NCI-H1417 (cell line): ENCODE measurements at regions not wholly inside any gene's neighbourhood (a gene's known extent, or its start where the extent isn't known, plus 50 kb on each side); places are given as distances from the start of the nearest gene placed in this dataset.

Experiments used
- DNase-seq, 3 experiments: peaks; one replicate each; lab custom pipeline; 2025; lab: John Stamatoyannopoulos, UW

DNA sequence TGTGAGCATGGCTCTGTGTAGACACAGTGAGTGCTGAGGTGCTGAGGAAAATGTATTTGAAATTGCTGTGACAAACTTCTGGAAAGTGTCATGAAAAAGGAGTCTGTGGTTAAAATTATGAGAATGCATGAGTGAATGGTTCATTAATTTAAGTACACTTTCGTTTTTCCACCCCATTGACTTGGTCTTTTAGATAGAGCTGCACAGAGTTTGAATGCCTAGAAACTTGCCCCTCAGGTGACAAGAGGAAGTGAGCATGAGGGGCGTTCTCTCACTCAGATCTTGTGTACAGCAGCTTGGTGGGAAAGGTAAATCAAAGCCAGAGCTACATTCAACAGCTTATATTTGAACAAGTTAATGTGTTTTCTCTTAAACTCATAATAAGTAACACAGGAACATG lies 296.8 kb downstream of the WDR72 start:
- DNase-seq = no peak

DNA sequence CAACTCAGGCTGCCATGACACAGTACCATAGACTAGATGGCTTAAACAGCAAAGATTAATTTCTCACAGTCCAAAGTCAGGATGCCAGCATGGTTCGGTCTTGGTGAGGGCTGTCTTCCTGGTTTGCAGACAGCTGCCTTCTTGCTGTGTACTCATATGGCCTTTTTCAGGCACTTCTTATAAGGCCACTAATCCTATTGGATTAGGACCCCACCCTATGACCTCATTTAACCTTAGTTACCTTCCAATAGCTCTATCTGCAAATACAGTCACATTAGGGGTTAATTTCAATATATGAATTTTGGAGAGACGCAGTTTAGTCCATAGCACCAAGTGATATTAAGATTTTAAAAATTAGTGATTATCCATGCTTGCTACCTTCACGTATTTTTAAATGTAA lies 297.8 kb downstream of the WDR72 start:
- no peak for DNase-seq

DNA sequence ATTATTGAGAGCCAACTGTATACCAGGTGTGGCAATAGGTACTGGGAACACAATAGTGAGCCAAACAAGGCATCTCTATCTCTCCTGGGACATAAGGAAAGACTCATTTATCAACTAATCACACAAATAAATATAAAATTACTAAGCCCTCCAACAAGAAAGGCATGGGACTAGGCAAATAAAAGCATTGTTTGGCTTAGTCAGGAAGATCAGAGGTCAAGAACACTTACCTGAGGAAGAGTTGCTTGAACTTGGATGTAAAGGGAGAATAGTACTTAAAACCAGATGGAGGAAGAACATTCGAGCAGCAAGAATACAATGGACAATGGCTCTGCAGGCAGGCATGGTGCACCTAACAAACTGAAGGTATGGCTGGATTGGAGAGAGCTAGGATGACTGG lies 300.7 kb downstream of the WDR72 start:
- no peak for DNase-seq

DNA sequence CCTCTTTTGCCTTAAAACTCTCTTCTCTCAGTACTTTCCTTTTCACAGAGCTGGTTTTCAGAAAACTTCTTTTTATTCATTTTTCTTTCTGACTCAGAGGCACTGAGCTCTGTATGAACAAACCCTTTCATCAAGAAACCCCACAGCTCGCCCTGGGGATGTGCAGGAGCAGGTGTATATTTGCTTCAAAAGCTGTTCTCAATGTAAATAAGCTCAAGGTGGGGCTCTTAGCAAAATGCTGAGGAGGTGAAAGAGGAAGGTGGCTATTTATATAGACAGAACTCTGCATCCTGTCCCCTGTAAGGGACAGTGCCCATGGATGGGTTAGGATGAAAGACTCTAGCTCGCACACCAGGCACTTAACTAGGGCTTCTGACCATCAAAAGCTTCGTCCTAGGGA lies 302.0 kb downstream of the WDR72 start:
- DNase-seq = peak; percentile 22 to 60 (median 56)

DNA sequence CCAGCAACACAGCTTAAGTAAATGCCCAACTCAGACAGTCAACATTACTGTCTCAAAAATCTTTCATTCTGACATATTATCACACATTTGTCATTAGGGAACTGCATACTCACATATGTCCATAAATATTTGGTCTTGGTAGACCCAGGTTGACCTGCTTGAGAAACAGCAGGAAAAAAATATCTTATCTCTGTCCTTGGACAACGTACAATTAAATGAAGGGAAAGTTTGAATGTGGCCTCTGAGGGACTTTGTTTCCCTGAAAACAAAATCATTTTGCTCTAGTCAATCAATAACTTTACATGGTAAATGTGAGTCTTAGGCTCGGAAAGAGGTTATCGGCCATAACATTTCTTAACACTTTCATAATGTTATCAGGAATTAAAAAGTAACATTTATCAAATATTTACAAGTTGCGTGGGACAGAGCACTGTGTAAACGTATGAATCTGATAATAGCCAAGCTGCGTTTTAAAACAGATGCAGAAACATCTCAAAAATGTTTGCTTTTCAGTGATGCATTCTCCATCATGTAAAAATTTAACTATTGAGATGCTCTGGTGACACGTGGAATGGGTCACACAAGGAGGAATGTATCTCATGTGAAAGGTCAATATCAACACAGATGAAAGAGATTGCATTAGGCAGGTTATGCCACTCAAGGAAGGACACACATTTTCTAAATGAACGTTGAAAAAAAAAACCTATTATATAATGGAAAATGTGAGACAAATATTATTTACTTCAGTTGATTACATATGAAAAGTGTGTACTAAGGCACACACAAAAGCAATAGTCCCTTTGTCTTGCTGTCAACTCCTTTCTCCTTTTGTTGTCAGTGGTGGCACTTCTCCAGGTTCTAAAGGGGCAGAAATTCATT lies 304.4 kb downstream of the WDR72 start:
- no peak for DNase-seq

DNA sequence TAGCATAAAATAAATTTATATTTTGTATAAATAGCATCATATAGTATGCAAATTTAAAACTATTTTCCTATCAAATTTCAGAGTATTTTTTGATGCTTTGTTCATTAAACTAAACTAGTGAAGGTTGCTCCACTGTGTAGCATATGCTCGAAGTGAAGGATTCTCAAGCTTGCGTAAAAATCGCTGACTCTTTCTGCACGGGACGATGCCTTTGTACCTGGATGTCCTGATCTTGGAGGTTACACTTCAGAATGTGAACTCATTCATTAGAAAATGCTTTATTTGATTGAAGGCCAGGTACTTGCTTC lies 305.0 kb downstream of the WDR72 start:
- DNase-seq = no peak

DNA sequence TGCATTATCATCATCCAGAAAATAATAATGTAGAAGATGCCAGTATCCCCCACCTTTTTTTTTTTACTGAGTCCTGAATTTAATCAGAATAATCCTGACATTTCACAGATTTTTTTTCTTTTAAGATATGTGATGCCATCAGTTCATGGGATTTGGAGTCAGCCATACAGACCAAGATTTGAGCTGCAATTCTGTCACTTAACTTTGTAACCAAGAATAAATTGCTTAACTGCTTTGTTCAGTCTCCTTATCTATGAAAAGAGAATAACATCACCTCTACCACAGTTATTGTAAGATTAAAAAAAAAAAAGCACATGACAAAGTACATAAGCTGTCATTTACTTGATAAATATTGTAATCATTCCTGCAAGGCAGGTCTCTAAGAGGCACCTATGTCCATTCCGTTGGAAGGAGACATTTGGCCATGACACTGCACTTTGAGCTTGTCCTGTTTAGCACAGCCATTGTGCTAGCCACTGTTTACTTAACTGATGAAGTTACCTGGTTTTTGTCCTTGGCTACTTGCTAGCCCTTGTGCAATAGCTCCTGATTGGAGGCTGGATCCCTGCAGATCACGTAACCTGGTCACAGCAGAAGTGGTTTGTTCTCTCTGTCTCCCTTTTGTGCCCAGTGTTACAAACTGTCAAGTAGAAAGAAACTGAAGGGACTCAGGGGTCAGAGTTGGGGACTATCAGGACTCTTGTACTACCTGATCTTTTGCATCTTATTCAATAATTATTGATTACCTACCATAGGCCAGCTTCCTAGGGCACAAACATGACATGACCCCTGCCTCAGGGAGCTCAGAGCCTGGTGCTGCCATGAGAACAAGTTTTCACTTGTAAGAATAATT lies 306.0 kb downstream of the WDR72 start:
- peak in 1 of 3 experiments; percentile 23 for DNase-seq

DNA sequence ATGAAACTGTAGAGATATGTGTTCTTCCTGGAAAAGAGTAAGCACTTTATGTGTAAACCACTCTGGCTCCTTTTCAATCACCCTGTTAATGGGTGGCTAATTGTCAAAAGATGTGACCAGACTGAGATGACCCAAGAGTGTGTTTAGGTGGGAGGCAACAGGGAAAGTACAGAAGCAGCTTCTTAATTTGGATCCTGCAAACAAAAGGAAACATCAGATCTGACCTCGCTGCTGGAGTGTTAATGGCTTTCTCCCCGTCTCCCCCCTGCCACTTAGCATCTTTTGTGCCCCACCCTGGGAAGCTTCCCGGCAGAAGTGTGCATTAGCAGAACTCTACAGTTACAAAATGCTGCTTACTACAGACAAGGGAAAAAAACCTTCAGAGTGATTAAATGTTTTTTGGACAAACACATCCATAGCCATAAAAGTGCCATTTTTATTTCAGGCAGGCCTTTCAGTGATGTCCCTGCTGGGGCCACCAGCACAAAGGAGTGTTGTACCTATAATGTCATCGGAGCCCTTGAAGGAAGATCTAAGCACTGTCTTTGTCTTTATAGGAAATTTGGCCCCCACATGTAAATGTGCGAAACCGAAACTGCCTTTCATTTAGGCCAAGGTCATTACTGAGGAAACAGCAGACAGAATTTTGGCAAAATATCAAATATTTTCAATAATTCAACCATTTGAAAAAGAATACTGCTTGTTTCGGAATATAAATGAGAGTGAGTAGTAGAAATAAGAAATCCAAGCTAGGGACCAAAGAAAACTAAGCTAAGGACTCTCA lies 311.0 kb downstream of the WDR72 start:
- peak; percentile 32 to 82 (median 75) for DNase-seq

DNA sequence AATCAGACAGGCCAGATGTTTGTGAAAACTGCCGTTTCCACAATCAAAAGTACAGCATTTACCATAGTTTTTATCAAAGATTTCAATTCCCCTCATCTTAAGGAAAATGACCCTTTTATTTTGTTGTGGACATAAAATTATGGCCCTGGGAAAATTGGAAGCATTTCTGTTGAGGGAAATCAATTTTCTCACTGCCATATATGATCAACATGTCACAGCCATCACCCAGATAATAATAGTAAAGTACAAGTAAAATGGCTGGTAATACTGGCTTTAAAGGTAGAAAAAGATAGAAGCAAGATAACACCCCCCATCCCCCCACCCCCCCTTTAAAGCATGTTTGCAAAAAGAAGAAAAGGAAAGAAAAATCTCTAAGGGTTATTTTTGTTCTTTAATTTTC lies 311.7 kb downstream of the WDR72 start:
- DNase-seq = no peak

DNA sequence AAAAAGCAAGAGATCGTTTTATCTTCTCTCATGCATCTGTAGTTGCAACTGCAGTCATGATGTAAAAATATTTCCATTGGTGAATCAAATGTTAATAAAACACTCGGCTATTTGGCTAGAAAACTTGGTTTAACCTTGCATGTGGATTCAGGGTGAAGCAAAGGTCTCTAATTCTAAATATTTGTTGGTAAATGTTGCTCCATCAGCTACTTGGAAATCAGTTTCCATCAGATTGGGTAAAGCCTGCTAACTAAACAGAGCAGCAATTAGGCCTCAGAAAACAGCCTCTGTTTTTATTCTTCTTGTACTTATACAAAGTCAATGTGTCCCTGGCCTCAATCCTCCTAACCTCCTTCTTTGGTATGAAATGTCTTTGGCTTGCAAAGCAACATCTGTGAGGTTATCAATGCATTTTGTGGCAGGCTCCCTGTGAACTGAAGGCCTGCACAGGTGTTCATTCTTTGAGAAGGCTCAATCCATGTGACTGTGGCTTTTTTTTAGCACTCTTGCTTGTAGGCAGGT lies 312.3 kb downstream of the WDR72 start:
- peak in 1 of 3 experiments; percentile 16 for DNase-seq

DNA sequence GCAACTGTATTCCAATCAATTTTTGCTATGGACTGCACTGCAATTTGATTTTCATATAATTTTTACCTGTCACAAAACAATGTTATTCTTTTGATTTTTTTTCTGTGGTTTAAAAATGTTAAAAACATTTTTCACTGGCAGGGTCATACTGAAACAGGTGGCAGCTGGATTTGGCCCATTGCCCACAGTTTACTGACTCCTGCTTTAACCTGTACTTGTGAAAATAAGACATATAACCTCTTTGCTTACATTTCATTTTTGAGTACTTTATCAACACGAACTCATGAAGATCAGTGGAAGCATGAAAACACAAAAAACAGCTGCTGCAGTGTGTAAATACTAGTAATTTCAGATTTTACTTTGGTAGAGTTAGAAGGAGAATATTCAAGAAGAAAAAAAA lies 313.1 kb downstream of the WDR72 start:
- peak in 2 of 3 experiments; percentile 36 to 48 for DNase-seq

DNA sequence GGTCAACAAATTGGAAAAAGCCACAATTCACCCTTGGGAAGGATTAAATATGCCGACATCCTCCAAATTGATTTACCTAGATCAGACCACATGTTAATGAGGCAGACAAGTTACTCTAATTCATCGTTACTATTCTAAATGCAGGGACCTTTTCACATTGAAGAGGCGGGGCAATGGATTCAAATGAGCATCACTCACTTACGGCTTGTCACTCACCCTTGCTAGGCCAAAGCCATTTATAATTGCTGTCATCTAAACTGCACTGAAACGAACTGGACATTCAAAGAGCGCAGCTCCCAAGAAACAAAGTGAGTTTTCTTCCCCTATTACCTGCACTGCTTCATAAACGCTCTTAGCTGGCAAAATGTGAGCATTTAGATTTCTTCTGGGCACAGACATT lies 313.9 kb downstream of the WDR72 start:
- no peak for DNase-seq

DNA sequence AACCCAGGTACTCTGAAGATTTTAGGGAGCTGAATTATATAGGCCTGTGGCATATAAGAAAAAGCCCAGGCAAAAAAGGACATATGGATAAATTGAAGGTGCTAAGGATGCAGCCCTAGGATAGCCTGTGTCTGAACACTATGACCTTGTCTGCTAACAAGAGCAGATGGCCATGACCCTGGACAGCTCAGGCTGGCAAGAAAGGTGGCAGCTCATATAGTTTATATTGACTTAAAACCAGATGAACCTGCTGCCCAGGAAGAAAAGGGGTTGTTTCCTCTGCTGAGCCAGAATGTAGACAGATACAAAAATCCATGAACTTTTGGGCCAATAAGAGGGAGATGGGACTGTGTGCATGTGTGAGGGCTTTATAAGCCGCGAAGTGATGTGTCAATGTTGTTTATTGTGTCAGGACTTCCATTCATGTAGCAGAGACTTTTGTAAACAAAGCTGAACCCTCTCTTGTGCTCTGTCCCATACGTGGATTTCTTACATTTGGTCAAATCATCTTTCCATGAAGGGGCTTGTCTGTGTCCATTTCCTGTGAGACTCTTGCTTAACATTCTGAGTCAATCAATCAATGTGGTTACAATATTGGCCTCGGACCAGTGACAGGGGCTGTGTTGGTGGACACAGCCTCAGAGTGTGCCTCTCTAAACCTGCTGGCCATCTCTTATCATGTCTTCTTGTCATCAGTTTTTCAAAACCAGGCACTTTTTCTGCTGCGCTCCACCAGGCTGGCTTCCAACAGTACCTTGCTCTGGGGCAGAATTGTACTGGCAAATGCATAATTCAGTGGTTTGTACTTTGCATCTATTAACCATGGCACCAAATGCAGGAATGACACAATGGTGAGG lies 321.2 kb downstream of the WDR72 start:
- DNase-seq = no peak

DNA sequence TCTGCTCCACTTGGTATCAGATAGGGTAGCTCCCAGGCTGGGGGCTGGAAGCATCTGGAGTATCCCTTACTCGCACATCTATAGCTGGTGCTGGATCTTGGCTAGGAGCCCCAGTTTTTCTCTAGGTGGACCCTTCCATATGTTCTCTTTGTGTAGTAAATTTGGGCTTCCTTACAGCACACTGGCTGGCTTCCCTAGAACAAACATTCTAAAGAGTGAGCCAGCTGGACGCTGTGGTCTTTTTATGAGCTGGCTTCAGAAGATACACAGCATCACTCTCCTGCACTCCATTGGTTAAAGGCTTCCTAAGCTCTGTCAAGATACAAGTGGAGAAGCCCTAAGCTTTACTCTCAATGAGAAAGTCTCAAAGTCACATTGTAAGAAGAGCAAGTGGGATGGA lies 322.1 kb downstream of the WDR72 start:
- DNase-seq = no peak

DNA sequence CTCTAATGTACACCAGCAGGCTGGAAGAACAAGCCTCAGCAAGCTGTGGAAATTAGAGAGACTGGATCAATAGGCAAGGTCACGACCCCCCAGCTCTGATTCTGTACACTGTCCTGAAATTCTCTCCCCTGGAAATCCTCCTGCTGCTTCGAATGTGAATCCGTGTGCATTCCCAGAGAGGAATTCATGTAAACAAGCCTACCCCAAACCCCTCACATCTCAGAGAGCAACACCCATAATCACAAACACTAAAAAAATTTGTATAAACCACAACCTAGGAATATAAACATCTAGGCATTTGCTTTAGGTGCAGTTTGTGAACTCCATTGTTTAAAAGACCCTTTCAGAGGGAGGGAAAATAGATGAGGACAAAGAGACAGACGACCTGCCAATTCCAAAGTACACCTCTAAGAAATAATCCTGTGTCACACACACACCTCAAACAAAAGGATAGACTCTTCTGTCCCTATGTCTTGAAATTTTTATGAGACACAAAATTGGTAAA lies 325.2 kb downstream of the WDR72 start:
- no peak for DNase-seq

DNA sequence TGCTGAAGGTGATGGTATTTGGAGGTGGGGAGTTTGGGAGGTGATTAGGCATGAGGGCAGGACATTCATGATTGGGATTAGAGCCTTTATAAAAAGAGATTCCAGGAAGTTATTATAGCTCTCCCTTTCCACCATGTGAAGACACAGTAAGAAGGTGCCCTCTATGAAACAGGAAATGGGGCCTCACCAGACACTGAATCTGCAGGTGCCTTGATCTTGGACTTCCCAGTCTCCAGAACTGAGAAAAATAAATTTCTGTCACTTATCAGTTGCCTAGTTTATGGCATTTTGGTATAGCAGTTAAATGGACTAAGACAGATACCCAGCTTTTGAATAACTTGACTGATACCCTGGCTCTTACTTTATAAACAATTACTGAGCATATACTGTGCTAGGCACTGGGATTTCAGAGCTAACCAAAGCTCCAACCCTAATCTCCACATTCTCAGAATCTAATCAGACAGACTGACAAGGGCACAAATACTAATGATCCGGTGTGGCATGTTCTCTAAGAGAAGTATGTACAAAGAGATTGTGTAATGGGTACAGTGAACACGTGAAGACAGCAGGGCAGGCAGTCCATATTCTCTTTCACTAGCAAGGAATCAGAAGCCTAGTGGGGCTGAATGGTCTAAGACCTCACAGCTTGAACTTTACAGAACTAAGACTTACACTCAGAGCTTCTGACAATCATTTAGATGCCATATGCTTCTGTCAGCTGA lies 343.1 kb downstream of the WDR72 start:
- DNase-seq = no peak

DNA sequence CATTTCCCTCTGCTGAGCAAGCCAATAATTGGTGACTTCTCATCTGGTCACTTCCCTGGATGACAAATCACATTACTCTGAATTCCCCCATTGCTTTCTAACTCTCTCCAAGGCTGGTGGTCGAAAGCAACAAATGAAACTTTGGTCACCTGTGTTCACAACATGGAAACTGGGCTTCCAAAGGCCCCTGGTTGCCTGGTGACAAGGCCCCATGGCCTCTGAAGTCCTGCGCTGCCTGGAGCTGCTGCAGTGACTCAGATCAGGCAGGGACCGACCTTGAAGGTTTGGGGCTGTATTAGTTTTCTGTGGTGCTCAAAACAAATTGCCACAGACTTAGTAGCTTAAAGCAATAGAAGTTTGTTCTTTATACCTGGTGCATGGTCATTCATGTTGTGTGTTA lies 345.3 kb downstream of the WDR72 start:
- no peak for DNase-seq

DNA sequence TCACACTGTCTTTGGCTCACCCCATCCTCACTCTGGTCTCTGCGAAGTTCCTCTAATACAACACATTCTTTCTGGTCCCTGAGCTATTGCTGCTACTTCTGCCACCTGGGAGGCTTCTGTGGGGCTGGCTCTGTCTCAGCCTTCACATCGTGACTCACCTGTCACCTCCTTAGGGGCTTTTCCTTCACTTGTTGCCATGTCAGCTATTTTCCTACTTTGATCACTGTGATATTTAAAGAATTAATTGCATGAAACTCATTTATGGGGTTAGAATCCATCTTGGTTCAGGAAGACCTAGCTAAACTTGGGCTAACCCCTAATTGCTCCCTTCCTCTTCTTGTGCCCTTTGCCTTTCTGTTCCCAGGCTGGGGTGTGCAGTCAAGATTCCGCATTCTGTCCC lies 346.9 kb downstream of the WDR72 start:
- DNase-seq = no peak

DNA sequence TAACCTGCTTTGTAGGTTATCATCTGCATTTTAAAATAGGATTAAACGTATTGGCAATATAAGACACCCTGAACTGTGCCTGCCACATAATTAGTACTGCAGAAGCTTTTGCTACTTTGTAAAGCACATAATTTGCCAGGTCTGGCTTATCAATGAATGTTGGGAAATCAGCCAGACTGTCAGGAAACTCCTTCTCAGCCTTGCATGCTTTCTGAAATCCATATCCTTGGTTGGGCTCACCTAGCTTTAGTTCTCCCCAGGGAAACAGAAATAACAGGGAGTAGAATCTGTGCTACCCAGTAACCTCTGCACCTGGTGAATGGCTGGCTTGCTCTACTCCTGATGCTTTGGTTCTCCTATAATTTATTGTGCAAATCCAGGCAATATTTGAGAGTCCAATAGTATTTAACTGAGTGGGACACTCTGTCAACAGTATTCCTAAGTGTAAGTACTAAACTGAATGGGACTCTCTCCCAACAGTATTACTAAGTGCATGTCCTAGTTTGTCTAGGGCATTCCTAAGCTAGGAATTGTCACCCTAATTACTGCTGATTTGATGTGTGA lies 354.5 kb downstream of the WDR72 start:
- DNase-seq = peak in 1 of 3 experiments; percentile 56

DNA sequence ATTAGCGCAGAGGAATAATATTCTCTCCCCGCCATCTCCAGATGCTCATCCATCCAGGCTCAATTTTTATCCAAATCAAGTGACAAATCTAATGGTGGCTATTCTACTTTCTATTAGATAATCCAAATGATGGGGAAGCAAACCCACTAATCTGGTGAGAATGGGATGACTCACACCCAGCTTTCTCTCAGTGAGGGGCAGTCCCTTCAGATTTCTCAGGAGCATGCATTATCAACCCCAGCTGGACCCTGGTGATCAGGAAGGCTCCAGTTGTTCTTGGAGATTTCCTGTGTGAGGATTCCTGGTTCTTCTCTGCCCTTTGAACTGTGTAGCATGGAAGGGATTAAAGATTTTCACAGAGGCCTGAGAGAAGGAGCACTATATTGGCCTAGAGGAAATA lies 358.0 kb downstream of the WDR72 start:
- DNase-seq = peak in 1 of 3 experiments; percentile 35
